SK-N-SH (cell line): ENCODE measurements at regions not wholly inside any gene's neighbourhood (a gene's known extent, or its start where the extent isn't known, plus 50 kb on each side); places are given as distances from the start of the nearest gene placed in this dataset.

Experiments used
- CTCF ChIA-PET: fragments of 300-600, 350-600 bp; formaldehyde crosslinking; extraction: SDS; loops from one replicate; lab custom pipeline; 2021; lab: Yijun Ruan, JAX
- POLR2A ChIA-PET: fragments of 350-600 bp; sonication (Branson Sonifier 250); formaldehyde crosslinking; extraction: SDS; loops from one replicate; lab custom pipeline; 2020; ENCODE audit warnings: antibody characterized with exemption, inconsistent platforms; lab: Yijun Ruan, JAX
- DNase-seq: peaks from one replicate; pipeline ENCODE4 v3.0.0; 2012
- H2AFZ ChIP-seq: fragments of 200-600 bp; sonication (generic); 2 replicates; pipeline ENCODE4 v1.8.1; 2016; ENCODE audit warnings: antibody characterized with exemption, mild to moderate bottlenecking, low read depth
- H3F3A ChIP-seq: fragments of 200-600 bp; sonication (generic); replicated peaks from 2 replicates; pipeline ENCODE3; 2016; ENCODE audit warnings: antibody characterized with exemption, mild to moderate bottlenecking; ENCODE audit not compliant: insufficient read depth
- H3K27ac ChIP-seq, 2 experiments: fragments of 200-500 bp in 1 of 2; fragments of 200-600 bp in 1 of 2; sonication (Bioruptor generic) in 1 of 2; sonication (generic), shearing (Covaris generic) in 1 of 2; 2 replicates each; pipeline versions ENCODE4 v1.5.1 to v1.6.1; 2014 to 2016; ENCODE audit warnings: low read depth in 2 of 2, inconsistent platforms in 1 of 2, low read length in 1 of 2, mild to moderate bottlenecking in 1 of 2, mixed read lengths in 1 of 2
- H3K27me3 ChIP-seq: fragments of 200-600 bp; sonication (generic), shearing (Covaris generic); 2 replicates; pipeline ENCODE4 v1.6.1; 2016; ENCODE audit warnings: mixed run types; ENCODE audit not compliant: insufficient read depth
- H3K36me3 ChIP-seq, 2 experiments: fragments of 200-500 bp in 1 of 2; fragments of 200-600 bp in 1 of 2; sonication (Bioruptor generic) in 1 of 2; sonication (generic) in 1 of 2; replicated peaks in 1 of 2; 2 replicates each; pipeline versions ENCODE3 to v1.5.1; 2014 to 2016; ENCODE audit warnings: low read length in 1 of 2, mild to moderate bottlenecking in 1 of 2; ENCODE audit not compliant: insufficient read depth in 2 of 2, control insufficient read depth in 1 of 2
- H3K4me1 ChIP-seq, 2 experiments: fragments of 200-500 bp in 1 of 2; fragments of 200-600 bp in 1 of 2; sonication (Bioruptor generic) in 1 of 2; sonication (generic), shearing (Covaris generic) in 1 of 2; 2 replicates each; pipeline versions ENCODE4 v1.5.1 to v1.6.1; 2014 to 2016; ENCODE audit warnings: low read depth in 1 of 2, low read length in 1 of 2, mixed run types in 1 of 2; ENCODE audit not compliant: insufficient read depth in 2 of 2, control insufficient read depth in 1 of 2
- H3K4me2 ChIP-seq: fragments of 200-600 bp; sonication (generic), shearing (Covaris generic); 2 replicates; pipeline ENCODE4 v1.6.1; 2017; ENCODE audit warnings: mixed run types
- H3K4me3 ChIP-seq, 2 experiments: fragments of 200-500 bp in 1 of 2; fragments of 200-600 bp in 1 of 2; sonication (Bioruptor generic) in 1 of 2; sonication (generic), shearing (Covaris generic) in 1 of 2; 2 replicates each; pipeline versions ENCODE4 v1.5.1 to v1.8.1; 2014 to 2016; ENCODE audit warnings: low read depth in 2 of 2, inconsistent platforms in 1 of 2, low read length in 1 of 2, mild to moderate bottlenecking in 1 of 2, mixed read lengths in 1 of 2, moderate library complexity in 1 of 2
- H3K79me2 ChIP-seq: fragments of 200-600 bp; sonication (generic); 2 replicates; pipeline ENCODE4 v1.8.1; 2017; ENCODE audit warnings: mild to moderate bottlenecking; ENCODE audit not compliant: insufficient read depth
- H3K9ac ChIP-seq: fragments of 200-600 bp; sonication (generic); 2 replicates; pipeline ENCODE4 v1.6.1; 2017; ENCODE audit warnings: mixed run types
- H3K9me2 ChIP-seq: fragments of 200-600 bp; sonication (generic); 2 replicates; pipeline ENCODE4 v1.6.1; 2017; ENCODE audit warnings: mixed run types
- H3K9me3 ChIP-seq: fragments of 200-600 bp; sonication (generic); 2 replicates; pipeline ENCODE4 v1.6.1; 2017; ENCODE audit warnings: mixed run types, mild to moderate bottlenecking, moderate library complexity
- H4K20me1 ChIP-seq: fragments of 200-600 bp; sonication (generic); 2 replicates; pipeline ENCODE4 v1.6.1; 2017; ENCODE audit warnings: mild to moderate bottlenecking, mixed run types; ENCODE audit not compliant: insufficient read depth
- CHD2 ChIP-seq: fragments of 150-350 bp; IDR thresholded peaks from 2 replicates; pipeline ENCODE4 v1.6.1; 2018; ENCODE audit warnings: low read length; ENCODE audit not compliant: partially characterized antibody
- ELF1 ChIP-seq: IDR thresholded peaks from 2 replicates; pipeline ENCODE4 v1.4.0; 2012
- EZH2phosphoT487 ChIP-seq: fragments of 200-600 bp; sonication (generic); IDR thresholded peaks from 2 replicates; pipeline ENCODE4 v1.6.1; 2017; ENCODE audit warnings: low read depth, mixed run types, mild to moderate bottlenecking, antibody characterized with exemption, moderate library complexity, borderline replicate concordance
- FOSL2 ChIP-seq: IDR thresholded peaks from 2 replicates; pipeline ENCODE4 v1.4.0; 2012; ENCODE audit warnings: low read depth, mild to moderate bottlenecking, moderate library complexity, borderline replicate concordance
- JUND ChIP-seq: IDR thresholded peaks from 2 replicates; pipeline ENCODE4 v1.4.0; 2012
- MEF2A ChIP-seq: IDR thresholded peaks from 2 replicates; pipeline ENCODE4 v1.4.0; 2012; ENCODE audit warnings: low read depth, borderline replicate concordance
- MXI1 ChIP-seq: IDR thresholded peaks from 2 replicates; pipeline ENCODE4 v1.6.1; 2012; ENCODE audit warnings: mild to moderate bottlenecking, low read depth, low read length, improper control_type of control experiment
- POLR2AphosphoS5 ChIP-seq: IDR thresholded peaks from 2 replicates; pipeline ENCODE4 v1.6.1; 2012; ENCODE audit warnings: low read depth, low read length
- RAD21 ChIP-seq: IDR thresholded peaks from 2 replicates; pipeline ENCODE4 v1.6.1; 2012; ENCODE audit warnings: mild to moderate bottlenecking, low read length
- RCOR1 ChIP-seq: fragments of 150-350 bp; IDR thresholded peaks from 2 replicates; pipeline ENCODE4 v1.6.1; 2017; ENCODE audit warnings: antibody characterized with exemption, low read length
- RFX5 ChIP-seq: IDR thresholded peaks from 2 replicates; pipeline ENCODE4 v1.6.1; 2012; ENCODE audit warnings: mild to moderate bottlenecking, improper control_type of control experiment, low read length
- RXRA ChIP-seq: IDR thresholded peaks from 2 replicates; pipeline ENCODE4 v1.4.0; 2012; ENCODE audit warnings: low read depth, mild to moderate bottlenecking, borderline replicate concordance
- SMC3 ChIP-seq: IDR thresholded peaks from 2 replicates; pipeline ENCODE4 v1.6.1; 2012; ENCODE audit warnings: low read depth, low read length, improper control_type of control experiment
- TAF1 ChIP-seq: IDR thresholded peaks from 2 replicates; pipeline ENCODE4 v1.6.1; 2012; ENCODE audit warnings: low read depth, mild to moderate bottlenecking, low read length, moderate library complexity, borderline replicate concordance
- YY1 ChIP-seq: IDR thresholded peaks from 2 replicates; pipeline ENCODE4 v1.4.0; 2012; ENCODE audit warnings: low read depth, mild to moderate bottlenecking
- WGBS: methylation state at CpG from one replicate; pipeline ENCODE4 v1.1.6; 2017; ENCODE audit warnings: low lambda C conversion rate; 5-methylcytosine and 5-hydroxymethylcytosine counted together
- TF ChIP-seq, protein P1 (sequence below): fragments of 200-600 bp; sonication (generic); IDR thresholded peaks from 2 replicates; pipeline ENCODE4 v1.6.1; 2017; ENCODE audit warnings: antibody characterized with exemption, mild to moderate bottlenecking, moderate library complexity

- Histone ChIP-seq H3K4me3 (no peak overlapping the region), H3F3A (no peaks in the 10 kb centered on the region), H3K27ac (no peak overlapping the region), H3K9me3 (no peaks in the 10 kb centered on the region), H3K4me1 (no peaks in the 10 kb centered on the region), H2AFZ (no peak overlapping the region), H3K4me2 (no peak overlapping the region), H3K27me3 (no peaks in the 10 kb centered on the region), H3K36me3 (no peaks in the 10 kb centered on the region), H4K20me1 (no peaks in the 10 kb centered on the region), H3K9me2 (no peaks in the 10 kb centered on the region), H3K79me2 (no peaks in the 10 kb centered on the region), H3K9ac (no peak overlapping the region)
- WGBS = 55% methylated on average over 3 of the region's 3 CpGs
- CTCF ChIA-PET = no interaction called here
- TF ChIP-seq, protein P1, sequence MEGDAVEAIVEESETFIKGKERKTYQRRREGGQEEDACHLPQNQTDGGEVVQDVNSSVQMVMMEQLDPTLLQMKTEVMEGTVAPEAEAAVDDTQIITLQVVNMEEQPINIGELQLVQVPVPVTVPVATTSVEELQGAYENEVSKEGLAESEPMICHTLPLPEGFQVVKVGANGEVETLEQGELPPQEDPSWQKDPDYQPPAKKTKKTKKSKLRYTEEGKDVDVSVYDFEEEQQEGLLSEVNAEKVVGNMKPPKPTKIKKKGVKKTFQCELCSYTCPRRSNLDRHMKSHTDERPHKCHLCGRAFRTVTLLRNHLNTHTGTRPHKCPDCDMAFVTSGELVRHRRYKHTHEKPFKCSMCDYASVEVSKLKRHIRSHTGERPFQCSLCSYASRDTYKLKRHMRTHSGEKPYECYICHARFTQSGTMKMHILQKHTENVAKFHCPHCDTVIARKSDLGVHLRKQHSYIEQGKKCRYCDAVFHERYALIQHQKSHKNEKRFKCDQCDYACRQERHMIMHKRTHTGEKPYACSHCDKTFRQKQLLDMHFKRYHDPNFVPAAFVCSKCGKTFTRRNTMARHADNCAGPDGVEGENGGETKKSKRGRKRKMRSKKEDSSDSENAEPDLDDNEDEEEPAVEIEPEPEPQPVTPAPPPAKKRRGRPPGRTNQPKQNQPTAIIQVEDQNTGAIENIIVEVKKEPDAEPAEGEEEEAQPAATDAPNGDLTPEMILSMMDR = no peak
- no peak for TF ChIP-seq MXI1
- no peak for TF ChIP-seq TAF1
- no peak for TF ChIP-seq EZH2phosphoT487
- TF ChIP-seq YY1 = no peak
- no peak for TF ChIP-seq RFX5
- no peak for TF ChIP-seq RAD21
- no peak for TF ChIP-seq FOSL2
- TF ChIP-seq POLR2AphosphoS5 = no peak
- no peak for TF ChIP-seq CHD2
- TF ChIP-seq JUND = no peak
- no peak for TF ChIP-seq MEF2A
- TF ChIP-seq RXRA = no peak
- no peak for TF ChIP-seq RCOR1
- no peak for DNase-seq
- POLR2A ChIA-PET = no interaction called here
Measured at GRCh38 chr5:35488791-35489190, 128.9 kb upstream of the SPEF2 start.

GRCh38 chr5:35488055-35488454 lies 129.6 kb upstream of the SPEF2 start:
- Histone ChIP-seq H2AFZ (no peak overlapping the region), H3K27me3 (no peaks in the 10 kb centered on the region), H3K9ac (no peak overlapping the region), H3K79me2 (no peaks in the 10 kb centered on the region), H3K4me3 (no peak overlapping the region), H3K9me3 (no peaks in the 10 kb centered on the region), H3K9me2 (no peaks in the 10 kb centered on the region), H4K20me1 (no peaks in the 10 kb centered on the region), H3K36me3 (no peaks in the 10 kb centered on the region), H3K27ac (no peak overlapping the region), H3K4me1 (no peaks in the 10 kb centered on the region), H3F3A (no peaks in the 10 kb centered on the region), H3K4me2 (no peak overlapping the region)
- CTCF ChIA-PET = no interaction called here
- no peak for DNase-seq
- no peak for TF ChIP-seq SMC3
- no peak for TF ChIP-seq ELF1
- TF ChIP-seq, protein P1 = no peak
- POLR2A ChIA-PET = no interaction called here
- WGBS = 15% methylated on average over 1 of the region's 1 CpG
